ENCODE measurements at regions not wholly inside any gene's neighbourhood (a gene's known extent, or its start where the extent isn't known, plus 50 kb on each side); places are given as distances from the start of the nearest gene placed in this dataset.

GRCh38 chr14:58947156-58947555 lies 241.3 kb upstream of the DAAM1 start:
- TF ChIP-seq POLR2A (IDR thresholded peaks at IDR 0.05) (no peak), POLR2AphosphoS5 (IDR thresholded peaks at IDR 0.05) (no peak)
